Right atrium auricular region (tissue), 2 donors: ENCODE measurements at regions not wholly inside any gene's neighbourhood (a gene's known extent, or its start where the extent isn't known, plus 50 kb on each side); places are given as distances from the start of the nearest gene placed in this dataset.

ENCODE experiments used
- DNase-seq: peaks from one replicate; pipeline ENCODE4 v3.0.0-alpha.2; 2019; ENCODE audit warnings: low spot score
- H3K27ac ChIP-seq, 2 donors: fragments of 200-600 bp; sonication (generic); 1 replicate in 1 of 2; 2 replicates in 1 of 2; pipeline ENCODE4 v1.5.1; 2016 to 2019
- H3K27me3 ChIP-seq, 2 donors: fragments of 200-600 bp; sonication (generic); one replicate each; pipeline versions ENCODE4 v1.5.1 to v1.6.0; 2017 to 2019
- H3K36me3 ChIP-seq: fragments of 200-600 bp; sonication (generic); one replicate; pipeline ENCODE4 v1.5.1; 2016
- H3K4me1 ChIP-seq, 2 donors: fragments of 200-600 bp; sonication (generic); one replicate each; pipeline versions ENCODE4 v1.5.1 to v1.6.0; 2017 to 2019
- H3K4me3 ChIP-seq, 2 donors: fragments of 200-600 bp; sonication (generic); 1 replicate in 1 of 2; 2 replicates in 1 of 2; pipeline ENCODE4 v1.5.1; 2017 to 2019; ENCODE audit warnings: mild to moderate bottlenecking in 1 of 2, moderate library complexity in 1 of 2
- H3K9me3 ChIP-seq, 2 donors: fragments of 200-600 bp; sonication (generic); one replicate each; pipeline ENCODE4 v1.5.1; 2019
- CTCF ChIP-seq, 2 donors: fragments of 200-600 bp; sonication (generic); IDR thresholded peaks; one replicate each; pipeline ENCODE4 v1.5.1; 2019; ENCODE audit warnings: antibody characterized with exemption in 2 of 2

GRCh38 chr18:56139372-56139771 is 499.0 kb downstream of the TXNL1 start:
- TF ChIP-seq CTCF (IDR thresholded peaks at IDR 0.05) = no peak
- Histone ChIP-seq H3K9me3 (no peaks in the 10 kb centered on the region), H3K4me1 (peaks cover 0 to 19% of the 10 kb centered on the region in 2 donors), H3K36me3 (no peaks in the 10 kb centered on the region), H3K27ac (peak overlapping the region; percentile 33 to 61), H3K27me3 (no peaks in the 10 kb centered on the region), H3K4me3 (no peak overlapping the region)
- DNase-seq = no peak

- no peak for DNase-seq
- no peaks in the 10 kb centered on the region for H3K9me3 ChIP-seq
- H3K4me1 ChIP-seq = peaks cover 0 to 19% of the 10 kb centered on the region in 2 donors
- no peak overlapping the region for H3K4me3 ChIP-seq
- no peaks in the 10 kb centered on the region for H3K36me3 ChIP-seq
- no peak overlapping the region for H3K27ac ChIP-seq
- no peak for TF ChIP-seq CTCF (IDR thresholded peaks at IDR 0.05)
- H3K27me3 ChIP-seq = no peaks in the 10 kb centered on the region
These were observed 502.3 kb downstream of the TXNL1 start for GRCh38 chr18:56136105-56136504.

GRCh38 chr18:56130481-56130880 is 507.9 kb downstream of the TXNL1 start:
- TF ChIP-seq CTCF (IDR thresholded peaks at IDR 0.05) = no peak
- Histone ChIP-seq H3K27ac (no peak overlapping the region), H3K36me3 (no peaks in the 10 kb centered on the region), H3K9me3 (no peaks in the 10 kb centered on the region), H3K4me3 (no peak overlapping the region), H3K27me3 (no peaks in the 10 kb centered on the region), H3K4me1 (no peaks in the 10 kb centered on the region)
- no peak for DNase-seq

- no peak for DNase-seq
- Histone ChIP-seq H3K9me3 (no peaks in the 10 kb centered on the region), H3K27ac (no peak overlapping the region), H3K36me3 (no peaks in the 10 kb centered on the region), H3K4me3 (no peak overlapping the region), H3K4me1 (no peaks in the 10 kb centered on the region), H3K27me3 (no peaks in the 10 kb centered on the region)
- no peak for TF ChIP-seq CTCF (IDR thresholded peaks at IDR 0.05)
These were observed 510.1 kb downstream of the TXNL1 start for GRCh38 chr18:56128153-56128791.

- H3K9me3 ChIP-seq = no peaks in the 10 kb centered on the region
- no peaks in the 10 kb centered on the region for H3K27me3 ChIP-seq
- H3K4me3 ChIP-seq = no peak overlapping the region
- no peak for DNase-seq
- no peaks in the 10 kb centered on the region for H3K36me3 ChIP-seq
- H3K27ac ChIP-seq = peak overlapping the region in 1 of 2 donors; percentile 6
- TF ChIP-seq CTCF (IDR thresholded peaks at IDR 0.05) = no peak
- H3K4me1 ChIP-seq = no peaks in the 10 kb centered on the region
These were observed 510.9 kb downstream of the TXNL1 start for GRCh38 chr18:56127322-56128099.
